HG03108 (cell line): ENCODE measurements at regions not wholly inside any gene's neighbourhood (a gene's known extent, or its start where the extent isn't known, plus 50 kb on each side); places are given as distances from the start of the nearest gene placed in this dataset.

Source experiments
- ATAC-seq: cut with Tn5 transposase; IDR thresholded peaks from one replicate; pipeline ENCODE4 v1.9.1; 2021; ENCODE audit warnings: moderate library complexity; ENCODE audit not compliant: unreplicated experiment

DNA sequence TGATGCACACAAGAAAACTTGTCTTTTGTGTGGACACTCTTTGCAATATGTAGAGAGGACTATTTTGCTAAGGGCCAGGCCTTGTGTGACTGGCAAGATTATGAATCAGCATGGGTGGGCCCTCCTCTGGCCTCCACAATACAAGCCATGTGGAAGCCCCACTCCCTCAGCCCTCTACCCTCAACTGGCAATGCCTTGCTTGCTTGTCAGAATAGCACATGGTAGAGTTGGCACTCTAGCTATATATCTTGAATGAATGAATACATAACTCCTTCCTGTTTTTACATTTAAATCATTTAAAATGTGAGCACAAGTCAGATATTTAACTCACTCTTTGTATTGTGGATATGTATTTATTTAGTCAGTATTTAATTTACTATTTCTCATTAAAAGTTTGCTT, 805.4 kb upstream of the GYPC start:
- no peak for ATAC-seq

DNA sequence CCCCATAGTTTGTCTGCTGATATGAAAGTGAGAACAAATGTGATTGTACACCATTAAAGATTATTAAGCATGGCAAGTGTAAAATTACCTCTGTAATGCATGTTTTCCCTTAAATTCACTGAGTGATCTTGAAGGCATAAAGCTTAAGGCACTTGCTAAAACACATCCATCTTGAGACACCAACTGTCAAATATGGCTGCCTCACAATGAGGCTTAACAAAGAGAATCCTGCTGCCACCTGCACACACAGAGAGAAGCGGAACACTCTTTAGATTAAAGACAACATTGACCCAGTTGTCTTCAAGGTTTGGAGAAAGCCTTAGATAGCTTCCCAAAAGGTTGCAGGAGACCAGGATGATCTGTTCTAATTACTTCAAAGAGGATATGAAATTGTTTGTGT, 803.6 kb upstream of the GYPC start:
- ATAC-seq, result no peak

GRCh38 chr2:125853626-125854025, 802.3 kb upstream of the GYPC start:
- ATAC-seq, result no peak

DNA sequence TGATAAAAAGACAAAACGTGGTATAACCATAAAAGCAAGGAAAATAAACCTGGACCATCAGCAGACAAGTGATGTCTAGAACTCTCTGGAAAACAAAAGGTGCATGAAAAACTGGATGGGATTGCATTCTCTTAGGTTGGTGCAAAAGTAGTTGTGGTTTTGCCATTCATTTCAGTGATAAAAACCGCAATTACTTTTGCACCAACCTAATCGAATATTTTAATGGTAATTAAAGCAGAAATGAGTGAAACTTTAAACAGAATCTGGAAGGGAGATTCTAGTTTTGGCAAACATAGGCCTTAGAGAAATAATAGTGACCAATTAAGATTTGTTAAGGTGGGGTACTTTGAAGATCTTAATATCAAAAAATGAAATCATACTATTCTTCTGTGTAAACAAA, 800.8 kb upstream of the GYPC start:
- ATAC-seq, result no peak

DNA sequence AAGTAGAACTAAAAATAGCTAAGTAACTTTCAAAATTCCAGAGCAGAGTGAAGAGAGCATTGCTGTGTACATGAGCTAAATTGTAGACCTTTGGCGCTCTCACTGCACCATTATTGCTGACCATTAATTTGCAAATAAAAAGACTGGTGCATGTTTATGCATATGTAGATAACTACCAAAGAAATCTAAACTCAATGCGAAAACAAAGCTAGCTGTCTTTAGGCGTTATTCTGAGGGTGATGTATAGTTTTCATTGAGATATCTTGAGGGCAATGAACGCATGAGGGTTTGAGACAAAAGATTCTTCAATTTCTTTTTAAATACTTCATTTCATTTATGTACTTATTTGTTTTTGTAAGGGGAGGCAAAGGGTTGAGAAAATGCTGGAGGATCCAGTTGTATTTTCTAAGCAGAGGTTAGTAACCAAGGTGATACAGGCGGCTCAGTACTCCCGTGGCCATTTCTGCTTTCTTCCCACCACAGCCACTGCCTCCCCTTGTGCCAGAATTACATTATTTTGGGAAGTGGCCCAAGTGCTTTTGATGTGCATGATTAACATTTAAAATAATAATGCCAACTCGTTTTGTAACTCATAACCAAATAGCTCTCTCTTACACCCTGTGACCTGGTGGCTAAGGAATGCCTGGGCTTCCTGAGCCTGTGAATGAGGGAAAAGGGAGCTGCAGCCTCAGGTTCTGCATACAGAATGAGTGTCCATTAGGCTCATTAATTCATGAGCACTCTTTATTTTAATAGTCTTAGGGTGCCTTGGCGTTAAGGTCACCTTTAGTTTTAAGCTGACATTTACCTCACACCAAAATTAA, 797.8 kb upstream of the GYPC start:
- ATAC-seq, result no peak

- ATAC-seq, result no peak
Observed at GRCh38 chr2:125861461-125861860, 794.5 kb upstream of the GYPC start.

DNA sequence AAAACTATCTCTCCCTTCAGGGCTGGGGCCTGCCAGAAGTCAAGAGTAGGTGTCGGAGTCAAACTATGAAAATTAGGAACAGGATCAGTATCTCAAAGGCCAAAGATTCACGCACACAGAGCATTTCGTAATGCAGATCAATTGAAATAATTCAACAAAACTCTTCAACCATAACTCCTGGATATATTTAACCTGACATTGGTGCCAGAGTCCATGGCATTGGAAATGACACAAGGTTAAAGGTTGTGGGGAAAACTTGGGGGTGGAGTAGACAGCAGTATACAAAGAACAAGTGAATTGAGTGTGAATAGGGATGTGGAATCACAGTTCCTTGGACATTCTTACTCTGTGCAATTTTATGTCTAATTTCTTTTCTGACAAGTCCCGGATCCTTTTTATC, 788.0 kb upstream of the GYPC start:
- ATAC-seq, result no peak

- ATAC-seq, result no peak
Observed at GRCh38 chr2:125870264-125870663, 785.7 kb upstream of the GYPC start.

DNA sequence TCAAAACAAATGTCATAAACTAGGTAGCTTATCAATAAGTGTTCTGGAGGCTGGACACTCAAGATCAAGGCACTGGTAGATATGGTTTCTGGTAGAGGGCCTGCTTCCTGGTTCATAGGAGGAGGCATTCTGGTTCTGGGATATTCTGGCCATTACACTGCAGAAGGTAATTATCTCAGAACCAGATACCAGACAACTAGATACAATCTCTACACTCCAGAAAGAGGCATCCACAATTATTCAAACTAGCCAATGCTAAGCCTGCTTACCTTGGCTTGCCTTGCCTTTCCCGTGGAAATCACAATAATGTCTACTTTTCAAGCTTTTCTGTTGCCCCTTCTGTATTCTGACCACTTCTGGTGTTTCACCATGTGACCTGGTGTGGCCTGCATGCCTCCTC, 785.2 kb upstream of the GYPC start:
- no peak for ATAC-seq

DNA sequence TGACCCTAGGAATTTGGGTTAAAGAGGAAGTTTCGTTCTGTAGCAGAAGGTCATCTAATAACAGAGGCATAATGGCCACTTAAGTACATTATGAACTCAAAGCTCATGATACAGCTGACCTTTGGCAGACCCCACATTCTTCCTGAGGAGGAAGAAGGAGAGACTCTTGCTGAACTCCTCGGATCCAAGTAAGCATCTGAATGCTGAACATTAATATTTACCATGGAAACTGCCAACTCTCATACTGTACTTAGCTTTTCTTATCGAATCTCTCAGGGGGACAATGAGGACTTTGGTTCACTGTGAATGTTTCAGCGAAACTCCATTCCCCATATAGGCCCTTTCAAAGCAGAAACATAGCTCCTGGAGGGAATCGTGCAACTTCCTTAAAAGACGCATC, 781.4 kb upstream of the GYPC start:
- ATAC-seq, result no peak

DNA sequence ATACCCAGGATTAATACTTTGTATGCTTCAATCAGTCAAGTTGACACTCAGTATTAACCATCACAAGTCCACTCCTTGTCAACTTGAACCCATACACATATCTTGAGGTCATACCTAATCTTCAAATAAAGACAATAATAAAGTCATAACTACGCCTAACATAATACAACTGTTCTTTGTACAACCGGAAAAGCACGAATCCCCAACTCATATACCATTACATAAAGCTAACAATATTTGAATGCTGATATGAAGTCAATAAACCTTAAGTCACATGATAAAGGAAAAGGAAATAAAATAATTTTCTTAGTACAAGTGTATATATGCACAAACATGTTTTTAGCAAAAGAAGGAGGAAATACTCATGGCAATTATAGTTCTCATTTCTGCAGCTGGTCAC, 770.6 kb upstream of the GYPC start:
- no peak for ATAC-seq

DNA sequence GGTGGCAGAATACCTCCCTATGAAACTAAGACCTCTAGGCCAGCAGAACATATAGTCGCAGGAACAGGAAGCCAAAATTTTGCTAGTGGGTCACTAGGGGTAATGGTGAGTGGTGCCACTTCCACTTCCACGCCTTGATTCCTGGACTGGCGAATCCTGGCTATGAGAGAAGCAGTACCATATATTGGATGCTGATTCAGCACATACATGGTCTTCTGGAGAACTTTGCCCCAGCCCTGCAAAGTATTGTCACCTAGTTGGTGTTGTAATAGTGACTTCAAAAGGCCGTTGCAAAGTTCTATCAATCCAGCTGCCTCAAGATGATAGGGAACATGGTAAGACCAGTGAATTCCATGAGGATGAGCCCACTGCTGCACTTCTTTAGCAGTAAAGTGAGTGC, 769.8 kb upstream of the GYPC start:
- no peak for ATAC-seq

GRCh38 chr2:125901278-125901677, 754.7 kb upstream of the GYPC start:
- no peak for ATAC-seq

- no peak for ATAC-seq
Observed at GRCh38 chr2:125925891-125926546, 729.9 kb upstream of the GYPC start.

GRCh38 chr2:125935559-125935958, 720.4 kb upstream of the GYPC start:
- no peak for ATAC-seq

DNA sequence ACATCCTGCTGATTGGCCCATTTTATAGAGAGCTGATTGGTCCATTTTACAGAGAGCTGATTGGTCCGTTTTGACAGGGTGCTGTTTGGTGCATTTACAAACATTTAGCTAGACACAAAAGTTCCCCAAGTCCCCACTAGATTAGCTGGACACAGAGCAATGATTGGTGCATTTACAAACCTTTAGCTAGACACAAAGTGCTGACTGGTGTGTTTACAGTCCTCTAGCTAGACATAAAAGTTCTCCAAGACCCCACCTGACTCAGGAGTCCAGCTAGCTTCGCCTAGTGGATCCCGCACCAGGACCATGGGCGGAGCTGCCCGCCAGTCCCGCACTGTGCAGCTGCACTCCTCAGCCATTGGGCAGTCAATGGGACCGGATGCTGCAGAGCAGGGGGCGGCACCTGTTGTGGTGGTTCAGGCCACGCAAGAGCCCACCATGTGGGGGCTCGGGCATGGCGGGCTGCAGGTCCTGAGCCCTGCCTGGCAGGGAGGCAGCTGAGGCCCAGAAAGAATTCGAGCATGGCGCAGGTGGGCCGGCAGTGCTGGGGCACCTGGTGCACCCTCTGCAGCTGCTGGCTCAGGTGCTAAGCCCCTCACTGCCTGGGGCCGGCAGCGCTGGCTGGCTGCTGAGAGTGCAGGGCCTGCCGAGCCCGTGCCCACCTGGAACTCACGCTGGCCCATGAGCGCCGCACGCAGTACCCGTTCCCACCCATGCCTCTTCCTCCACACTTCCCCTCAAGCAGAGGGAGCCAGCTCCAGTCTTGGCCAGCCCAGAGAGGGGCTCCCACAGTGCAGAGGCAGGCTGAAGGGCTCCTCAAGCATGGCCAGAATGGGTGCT, 713.2 kb upstream of the GYPC start:
- ATAC-seq, result no peak

DNA sequence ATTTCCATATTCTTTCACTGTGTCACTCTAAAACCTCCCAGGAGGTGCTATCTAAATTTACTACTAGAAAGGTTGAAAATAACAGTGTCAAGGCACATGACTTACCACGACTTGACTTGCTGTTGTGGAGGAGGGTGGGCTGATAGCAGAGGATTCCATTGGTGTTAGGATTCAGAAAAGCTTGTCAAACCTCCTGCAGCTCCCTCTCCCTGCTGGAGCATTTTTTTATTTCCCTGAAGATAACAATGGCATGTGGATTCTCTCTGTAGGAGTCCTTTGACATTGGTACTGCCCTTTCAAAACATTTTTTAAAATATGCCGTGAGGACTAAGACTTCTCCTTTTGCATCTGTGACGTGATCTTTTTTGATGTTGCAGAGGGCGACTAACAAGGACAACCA, 696.9 kb upstream of the GYPC start:
- ATAC-seq, result no peak

DNA sequence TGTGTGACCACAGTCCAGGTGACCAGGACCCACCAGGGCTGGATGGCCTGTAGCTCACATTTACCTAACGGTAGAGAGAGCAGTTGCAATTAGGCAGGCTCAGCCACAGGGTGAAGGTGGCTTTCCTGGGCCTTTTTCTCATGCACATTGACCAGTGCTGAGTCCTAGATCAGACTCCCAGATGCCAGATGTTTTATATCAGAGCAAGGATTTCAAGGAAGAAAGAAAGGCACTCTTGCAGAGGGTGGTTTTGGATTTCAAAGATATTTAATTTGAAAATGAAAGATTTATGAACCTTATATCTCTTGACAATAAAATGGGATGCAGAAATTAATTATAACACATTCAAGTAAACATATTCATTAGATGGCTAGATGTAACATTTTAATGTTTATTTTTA, 694.2 kb upstream of the GYPC start:
- ATAC-seq, result no peak

DNA sequence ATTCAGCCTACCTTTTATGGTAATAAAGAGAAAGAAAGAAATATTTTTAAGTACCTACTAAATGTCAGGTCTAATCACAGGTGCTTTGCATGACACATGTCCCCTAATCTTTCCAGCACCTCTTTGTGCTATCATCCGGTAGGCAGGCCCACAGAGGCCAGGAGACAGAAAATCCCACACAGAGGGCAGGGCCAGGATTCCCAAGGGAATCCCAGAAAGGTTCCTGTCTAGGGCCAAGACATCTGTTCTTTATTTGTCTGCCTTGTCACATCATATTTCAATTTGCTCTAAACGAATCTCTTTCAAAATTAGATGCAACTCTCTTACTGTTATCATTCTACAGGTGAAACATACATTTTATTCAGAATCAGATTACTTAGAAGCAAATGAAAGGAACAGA, 676.1 kb upstream of the GYPC start:
- no peak for ATAC-seq

DNA sequence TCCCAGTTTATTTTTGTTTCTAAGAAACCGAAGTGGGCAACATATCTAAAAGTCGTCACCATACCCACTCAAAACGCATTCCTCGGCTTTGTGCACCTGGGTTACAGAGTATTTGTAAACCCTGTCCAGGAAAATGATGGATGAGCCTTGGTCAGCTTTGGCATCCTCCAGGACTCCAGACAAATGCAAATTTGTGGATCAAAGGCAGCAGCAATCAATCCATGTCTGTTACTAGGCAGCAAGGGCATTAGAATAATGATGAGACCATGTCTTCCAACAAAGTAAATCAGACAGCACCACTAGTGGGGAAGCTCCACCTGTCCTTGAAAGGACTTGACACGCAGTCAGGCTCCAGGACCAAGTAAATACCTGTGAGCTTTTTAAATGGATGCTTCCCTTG, 672.6 kb upstream of the GYPC start:
- ATAC-seq, result no peak

DNA sequence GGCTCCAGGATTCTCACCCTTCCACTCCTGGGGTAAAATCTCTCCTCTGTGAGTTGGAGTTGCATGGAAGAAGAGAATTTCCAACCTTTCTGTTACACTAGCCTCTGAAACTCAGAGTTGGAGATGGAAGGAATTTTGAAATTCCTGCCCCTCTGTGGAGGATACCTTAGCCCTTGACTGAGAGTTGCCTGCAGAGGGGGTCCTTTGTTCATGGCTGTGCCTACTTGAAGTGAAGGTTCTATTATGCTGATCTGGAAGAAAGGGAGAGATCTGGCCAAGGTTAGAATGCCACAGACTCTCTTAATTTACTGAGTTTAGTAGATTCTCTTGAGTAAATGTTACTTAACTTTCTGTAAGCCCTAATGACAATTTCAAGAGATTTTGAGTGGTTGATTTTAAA, 626.6 kb upstream of the GYPC start:
- no peak for ATAC-seq

GRCh38 chr2:126038861-126039260, 617.1 kb upstream of the GYPC start:
- ATAC-seq, result no peak
